ENCODE measurements at regions not wholly inside any gene's neighbourhood (a gene's known extent, or its start where the extent isn't known, plus 50 kb on each side); places are given as distances from the start of the nearest gene placed in this dataset.
A peak's percentile ranks its signal among the peaks of the same experiment; 100 is the strongest.

DNA sequence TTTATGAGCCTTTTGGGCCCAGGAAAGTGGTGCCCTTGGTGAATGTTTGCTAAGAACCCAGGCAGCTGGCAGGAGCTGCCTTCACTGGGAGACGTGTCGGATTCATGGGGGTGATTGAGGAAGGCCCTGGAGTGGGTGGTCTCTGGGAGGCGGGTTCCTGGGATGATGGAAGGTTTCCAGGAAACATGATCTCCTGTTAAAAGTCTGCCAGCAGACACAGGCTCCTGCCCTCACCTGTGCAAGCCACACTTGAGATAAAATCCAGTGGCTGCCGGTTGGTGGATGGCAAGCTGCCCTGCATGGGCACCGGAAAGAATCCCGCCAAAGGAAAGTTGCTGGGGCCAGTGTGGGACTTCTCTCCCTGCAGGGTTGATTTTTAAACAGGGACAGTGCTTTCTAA, 189.0 kb upstream of the CIBAR2 start:
- no peaks in the 10 kb centered on the region for H3K79me1 ChIP-seq (ENCODE audit: low read length)
- WGBS (ENCODE audit: extremely low coverage, insufficient coverage, low lambda C conversion rate), result no CpG with 5 or more reads among the region's 6 CpGs
- no peak overlapping the region for H2BK120ac ChIP-seq (ENCODE audit: low read depth, low read length)
- H3K27ac ChIP-seq (ENCODE audit: low read depth, low read length), result no peak overlapping the region
- DNase-seq, result no peak
- no peak overlapping the region for H3K56ac ChIP-seq (ENCODE audit: low read length)
- no peaks in the 10 kb centered on the region for H3K79me2 ChIP-seq (ENCODE audit: control insufficient read depth, insufficient read depth, low read length)
- no peak overlapping the region for H4K8ac ChIP-seq (ENCODE audit: low read depth, low read length)
- no peaks in the 10 kb centered on the region for H3K36me3 ChIP-seq (ENCODE audit: control insufficient read depth, insufficient read depth, low read length)
- no peak overlapping the region for H4K5ac ChIP-seq (ENCODE audit: low read length)
- H3K4me3 ChIP-seq (ENCODE audit: low read length), result no peak overlapping the region
- no peaks in the 10 kb centered on the region for H3K4me1 ChIP-seq (ENCODE audit: control insufficient read depth, low read depth, low read length)
- H3K23ac ChIP-seq (ENCODE audit: low read length), result no peak overlapping the region
- no peak overlapping the region for H2BK15ac ChIP-seq (replicated peaks; ENCODE audit: low read depth)
- no peak overlapping the region for H3K4me2 ChIP-seq (ENCODE audit: low read length)
- H3K4ac ChIP-seq (ENCODE audit: low read depth, low read length), result no peak overlapping the region
- no peak overlapping the region for H2BK5ac ChIP-seq (ENCODE audit: low read length)
- H2AK5ac ChIP-seq (ENCODE audit: low read length), result no peak overlapping the region
- H3K9ac ChIP-seq (ENCODE audit: low read length), result no peak overlapping the region
- H3K27me3 ChIP-seq (ENCODE audit: insufficient read depth, low read length, poor library complexity), result no peaks in the 10 kb centered on the region
- no peak overlapping the region for H3K18ac ChIP-seq (ENCODE audit: low read length)

DNA sequence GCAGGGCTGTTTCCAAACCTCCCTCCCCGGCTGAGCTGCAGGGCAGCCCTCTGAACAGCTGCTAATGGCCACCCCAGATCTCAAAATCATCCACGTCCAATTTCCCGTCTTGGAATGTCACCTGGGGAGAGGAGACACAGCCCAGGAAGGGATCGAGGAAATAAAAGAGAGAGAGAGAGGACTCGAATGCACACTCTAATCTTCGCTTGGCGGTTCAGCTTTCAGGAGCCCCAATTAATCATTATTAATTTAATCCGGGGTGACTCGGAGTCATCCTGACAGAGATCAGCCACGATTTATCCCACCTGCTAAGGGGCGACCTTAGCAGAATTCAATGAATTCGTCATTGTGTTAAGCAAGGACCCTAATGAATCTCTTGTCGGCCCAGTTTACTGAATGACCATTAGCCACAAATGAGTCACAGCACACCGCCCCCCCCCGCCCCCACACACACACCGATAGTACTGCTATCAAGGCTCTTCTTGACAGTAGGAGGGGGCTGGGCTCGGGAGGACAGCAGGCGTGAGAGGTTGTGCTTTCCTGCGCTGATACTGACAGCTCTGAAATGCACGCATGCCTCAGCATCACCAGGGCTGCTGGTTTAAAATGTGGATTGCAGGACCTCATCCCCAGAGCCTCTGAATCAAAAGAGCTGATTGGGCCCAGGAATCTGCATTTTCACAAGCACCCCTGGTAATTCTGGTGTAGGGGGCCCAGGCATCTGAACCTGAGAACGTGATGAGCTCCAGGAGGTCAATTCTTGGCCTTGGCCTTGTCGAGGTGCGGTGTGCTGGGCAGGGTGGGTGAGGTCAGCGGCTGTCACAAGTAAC, 190.0 kb upstream of the CIBAR2 start:
- H3K27me3 ChIP-seq (ENCODE audit: insufficient read depth, low read length, poor library complexity), result no peaks in the 10 kb centered on the region
- H4K5ac ChIP-seq (ENCODE audit: low read length), result no peak overlapping the region
- no peak overlapping the region for H3K27ac ChIP-seq (ENCODE audit: low read depth, low read length)
- no peak overlapping the region for H3K4me2 ChIP-seq (ENCODE audit: low read length)
- H3K23ac ChIP-seq (ENCODE audit: low read length), result no peak overlapping the region
- H3K18ac ChIP-seq (ENCODE audit: low read length), result no peak overlapping the region
- no peaks in the 10 kb centered on the region for H3K4me1 ChIP-seq (ENCODE audit: control insufficient read depth, low read depth, low read length)
- no peak overlapping the region for H2AK5ac ChIP-seq (ENCODE audit: low read length)
- H2BK120ac ChIP-seq (ENCODE audit: low read depth, low read length), result no peak overlapping the region
- H3K4ac ChIP-seq (ENCODE audit: low read depth, low read length), result no peak overlapping the region
- no peak overlapping the region for H3K9ac ChIP-seq (ENCODE audit: low read length)
- WGBS (ENCODE audit: extremely low coverage, insufficient coverage, low lambda C conversion rate), result no CpG with 5 or more reads among the region's 24 CpGs
- no peak overlapping the region for H2BK15ac ChIP-seq (replicated peaks; ENCODE audit: low read depth)
- H2BK5ac ChIP-seq (ENCODE audit: low read length), result no peak overlapping the region
- no peak overlapping the region for H4K8ac ChIP-seq (ENCODE audit: low read depth, low read length)
- peak; percentile 88 for DNase-seq
- peaks cover 1% of the 10 kb centered on the region for H3K79me1 ChIP-seq (ENCODE audit: low read length)
- H3K36me3 ChIP-seq (ENCODE audit: control insufficient read depth, insufficient read depth, low read length), result no peaks in the 10 kb centered on the region
- no peak overlapping the region for H3K56ac ChIP-seq (ENCODE audit: low read length)
- H3K4me3 ChIP-seq (ENCODE audit: low read length), result no peak overlapping the region
- no peaks in the 10 kb centered on the region for H3K79me2 ChIP-seq (ENCODE audit: control insufficient read depth, insufficient read depth, low read length)

DNA sequence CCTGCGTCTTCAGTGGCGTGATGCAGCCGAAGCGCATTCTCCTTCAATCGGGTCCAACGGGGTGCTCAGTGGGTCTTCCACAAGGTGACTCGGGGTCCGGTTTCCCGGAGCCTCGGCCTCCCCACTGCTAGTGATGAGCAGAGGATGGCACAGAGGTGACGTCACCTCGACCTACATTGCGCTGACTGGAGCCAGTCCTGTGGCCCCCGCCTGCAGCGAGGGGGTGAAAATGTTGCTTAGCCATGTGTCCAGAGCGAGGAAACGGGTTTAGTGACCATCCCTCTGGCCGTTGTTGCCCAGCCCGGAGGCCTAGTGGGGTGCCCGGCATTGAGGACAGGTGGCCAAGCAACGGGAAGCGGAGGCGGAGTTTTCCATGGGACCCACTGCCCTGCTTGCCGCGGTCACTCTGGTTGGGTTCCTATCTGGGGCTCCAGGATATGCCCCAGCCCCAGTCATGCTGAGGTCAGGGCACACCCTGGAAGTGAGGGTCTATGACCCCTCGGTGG, 190.6 kb upstream of the CIBAR2 start:
- Histone ChIP-seq H3K79me1 (ENCODE audit: low read length) (peaks cover 1% of the 10 kb centered on the region), H3K79me2 (ENCODE audit: control insufficient read depth, insufficient read depth, low read length) (no peaks in the 10 kb centered on the region), H2AK5ac (ENCODE audit: low read length) (no peak overlapping the region), H3K4ac (ENCODE audit: low read depth, low read length) (no peak overlapping the region), H3K27me3 (ENCODE audit: insufficient read depth, low read length, poor library complexity) (no peaks in the 10 kb centered on the region), H3K56ac (ENCODE audit: low read length) (no peak overlapping the region), H4K5ac (ENCODE audit: low read length) (no peak overlapping the region), H2BK5ac (ENCODE audit: low read length) (no peak overlapping the region), H3K4me3 (ENCODE audit: low read length) (no peak overlapping the region), H3K4me2 (ENCODE audit: low read length) (peak overlapping the region; percentile 73), H3K23ac (ENCODE audit: low read length) (no peak overlapping the region), H3K9ac (ENCODE audit: low read length) (no peak overlapping the region), H3K18ac (ENCODE audit: low read length) (no peak overlapping the region), H3K4me1 (ENCODE audit: control insufficient read depth, low read depth, low read length) (no peaks in the 10 kb centered on the region), H4K8ac (ENCODE audit: low read depth, low read length) (no peak overlapping the region), H2BK15ac (replicated peaks; ENCODE audit: low read depth) (no peak overlapping the region), H3K27ac (ENCODE audit: low read depth, low read length) (no peak overlapping the region), H2BK120ac (ENCODE audit: low read depth, low read length) (no peak overlapping the region), H3K36me3 (ENCODE audit: control insufficient read depth, insufficient read depth, low read length) (no peaks in the 10 kb centered on the region)
- DNase-seq, result peak; percentile 38
- no CpG with 5 or more reads among the region's 26 CpGs for WGBS (ENCODE audit: extremely low coverage, insufficient coverage, low lambda C conversion rate)

DNA sequence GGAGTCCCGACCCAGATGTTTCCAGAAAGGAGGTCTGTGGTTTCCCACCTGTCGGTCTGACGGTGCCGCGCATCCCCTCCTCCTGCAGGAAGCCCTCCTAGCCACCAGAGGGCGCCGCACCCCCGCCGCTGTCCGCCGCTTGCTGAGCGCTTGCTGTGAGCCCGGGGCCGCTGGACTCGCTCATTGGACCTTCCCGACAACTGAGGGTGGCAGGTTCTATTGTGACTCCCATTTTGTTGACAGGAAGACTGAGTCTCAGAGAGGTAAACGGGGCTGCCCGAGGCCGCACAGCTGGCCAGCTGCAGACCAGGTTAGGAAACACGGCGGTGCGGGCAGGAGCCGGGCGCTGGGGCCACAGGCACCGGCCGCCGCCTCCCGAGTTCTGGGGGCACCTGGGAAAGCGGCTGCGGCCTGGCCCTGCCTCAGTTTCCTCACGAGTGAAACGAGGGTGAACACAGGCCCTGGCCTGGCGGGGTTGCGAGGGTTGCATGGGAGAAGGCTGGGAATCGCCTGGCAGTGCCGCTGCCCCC, 191.1 kb upstream of the CIBAR2 start:
- Histone ChIP-seq H3K27me3 (ENCODE audit: insufficient read depth, low read length, poor library complexity) (no peaks in the 10 kb centered on the region), H4K5ac (ENCODE audit: low read length) (no peak overlapping the region), H3K36me3 (ENCODE audit: control insufficient read depth, insufficient read depth, low read length) (no peaks in the 10 kb centered on the region), H3K18ac (ENCODE audit: low read length) (no peak overlapping the region), H3K27ac (ENCODE audit: low read depth, low read length) (no peak overlapping the region), H3K23ac (ENCODE audit: low read length) (no peak overlapping the region), H3K4me1 (ENCODE audit: control insufficient read depth, low read depth, low read length) (no peaks in the 10 kb centered on the region), H3K4me3 (ENCODE audit: low read length) (no peak overlapping the region), H2BK15ac (replicated peaks; ENCODE audit: low read depth) (no peak overlapping the region), H3K79me1 (ENCODE audit: low read length) (peaks cover 1% of the 10 kb centered on the region), H3K56ac (ENCODE audit: low read length) (no peak overlapping the region), H3K9ac (ENCODE audit: low read length) (no peak overlapping the region), H3K4me2 (ENCODE audit: low read length) (peak overlapping the region; percentile 73), H2AK5ac (ENCODE audit: low read length) (no peak overlapping the region), H3K79me2 (ENCODE audit: control insufficient read depth, insufficient read depth, low read length) (no peaks in the 10 kb centered on the region), H2BK5ac (ENCODE audit: low read length) (no peak overlapping the region), H3K4ac (ENCODE audit: low read depth, low read length) (no peak overlapping the region), H4K8ac (ENCODE audit: low read depth, low read length) (no peak overlapping the region), H2BK120ac (ENCODE audit: low read depth, low read length) (no peak overlapping the region)
- no CpG with 5 or more reads among the region's 36 CpGs for WGBS (ENCODE audit: extremely low coverage, insufficient coverage, low lambda C conversion rate)
- DNase-seq, result peak; percentile 81

DNA sequence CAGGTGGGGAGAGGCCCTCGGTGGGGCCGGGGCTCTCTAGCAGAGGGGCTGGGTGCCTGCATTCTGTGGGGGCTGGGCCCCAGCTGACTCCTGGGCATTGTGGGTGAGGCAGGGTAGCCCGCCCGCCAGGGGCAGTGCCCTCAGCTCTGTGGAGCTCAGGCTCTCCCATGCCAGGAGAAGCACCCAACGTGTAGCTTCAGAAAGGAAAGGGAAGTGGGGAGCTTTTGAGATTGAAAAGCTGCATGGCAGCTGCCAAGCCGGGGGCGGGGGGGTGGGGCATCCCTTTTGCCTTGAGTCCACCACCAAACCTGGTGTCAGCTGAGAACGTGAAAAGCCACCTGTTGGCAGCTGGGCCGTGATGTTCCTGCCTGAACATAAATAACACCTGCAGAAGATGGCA, 192.1 kb upstream of the CIBAR2 start:
- Histone ChIP-seq H3K4ac (ENCODE audit: low read depth, low read length) (no peak overlapping the region), H3K4me3 (ENCODE audit: low read length) (no peak overlapping the region), H4K8ac (ENCODE audit: low read depth, low read length) (no peak overlapping the region), H3K18ac (ENCODE audit: low read length) (no peak overlapping the region), H2BK5ac (ENCODE audit: low read length) (no peak overlapping the region), H3K79me2 (ENCODE audit: control insufficient read depth, insufficient read depth, low read length) (no peaks in the 10 kb centered on the region), H3K36me3 (ENCODE audit: control insufficient read depth, insufficient read depth, low read length) (no peaks in the 10 kb centered on the region), H2BK15ac (replicated peaks; ENCODE audit: low read depth) (no peak overlapping the region), H3K27ac (ENCODE audit: low read depth, low read length) (no peak overlapping the region), H3K9ac (ENCODE audit: low read length) (no peak overlapping the region), H4K5ac (ENCODE audit: low read length) (no peak overlapping the region), H3K56ac (ENCODE audit: low read length) (no peak overlapping the region), H2BK120ac (ENCODE audit: low read depth, low read length) (no peak overlapping the region), H2AK5ac (ENCODE audit: low read length) (no peak overlapping the region), H3K79me1 (ENCODE audit: low read length) (peaks cover 1% of the 10 kb centered on the region), H3K4me2 (ENCODE audit: low read length) (no peak overlapping the region), H3K4me1 (ENCODE audit: control insufficient read depth, low read depth, low read length) (no peaks in the 10 kb centered on the region), H3K27me3 (ENCODE audit: insufficient read depth, low read length, poor library complexity) (no peaks in the 10 kb centered on the region), H3K23ac (ENCODE audit: low read length) (no peak overlapping the region)
- no CpG with 5 or more reads among the region's 9 CpGs for WGBS (ENCODE audit: extremely low coverage, insufficient coverage, low lambda C conversion rate)
- no peak for DNase-seq

Measured in mesendoderm (in vitro differentiated cells).